Neural cell (in vitro differentiated cells): ENCODE measurements at regions not wholly inside any gene's neighbourhood (a gene's known extent, or its start where the extent isn't known, plus 50 kb on each side); places are given as distances from the start of the nearest gene placed in this dataset.

Experiments used
- H2AFZ ChIP-seq: fragments of 200-600, 300-800 bp; sonication (generic), shearing (Covaris generic); 2 replicates; pipeline ENCODE4 v1.6.0; 2014; ENCODE audit warnings: low read depth, mild to moderate bottlenecking, antibody characterized with exemption, low read length, moderate library complexity
- H3F3A ChIP-seq: fragments of 200-600 bp; shearing (Covaris generic); 2 replicates; pipeline ENCODE4 v1.6.1; 2016; ENCODE audit warnings: mild to moderate bottlenecking, moderate library complexity, mixed read lengths, antibody characterized with exemption, low read length; ENCODE audit not compliant: insufficient read depth, poor library complexity, severe bottlenecking
- H3K27ac ChIP-seq: fragments of 200-600, 300-800 bp; sonication (generic), shearing (Covaris generic); 2 replicates; pipeline ENCODE4 v1.5.1; 2014; ENCODE audit warnings: mild to moderate bottlenecking, low read length, moderate library complexity
- H3K27me3 ChIP-seq: fragments of 300-800, 200-600 bp; sonication (generic), shearing (Covaris generic); 2 replicates; pipeline ENCODE4 v1.6.0; 2014; ENCODE audit warnings: mild to moderate bottlenecking, low read depth, low read length, moderate library complexity; ENCODE audit not compliant: insufficient read depth
- H3K36me3 ChIP-seq: fragments of 300-800, 200-600 bp; sonication (generic), shearing (Covaris generic); 2 replicates; pipeline ENCODE4 v1.5.1; 2014; ENCODE audit warnings: mild to moderate bottlenecking, antibody characterized with exemption, low read length, moderate library complexity; ENCODE audit not compliant: insufficient read depth
- H3K4me2 ChIP-seq: fragments of 300-800, 200-600 bp; sonication (generic), shearing (Covaris generic); 2 replicates; pipeline ENCODE4 v1.6.0; 2014; ENCODE audit warnings: mild to moderate bottlenecking, low read length
- H3K4me3 ChIP-seq: fragments of 300-800, 200-600 bp; sonication (generic), shearing (Covaris generic); 2 replicates; pipeline ENCODE4 v1.5.1; 2014; ENCODE audit warnings: mild to moderate bottlenecking, low read length, moderate library complexity
- H3K79me2 ChIP-seq: fragments of 200-600 bp; shearing (Covaris generic); replicated peaks from 2 replicates; pipeline ENCODE4 v1.6.0; 2014; ENCODE audit warnings: mild to moderate bottlenecking, low read length, moderate library complexity; ENCODE audit not compliant: insufficient read depth
- H3K9ac ChIP-seq: fragments of 300-800, 200-600 bp; sonication (generic), shearing (Covaris generic); 2 replicates; pipeline ENCODE4 v1.6.1; 2016; ENCODE audit warnings: mild to moderate bottlenecking, low read length, mixed read lengths
- H3K9me2 ChIP-seq: fragments of 200-600 bp; shearing (Covaris generic); 2 replicates; pipeline ENCODE4 v1.6.1; 2016; ENCODE audit warnings: mild to moderate bottlenecking, low read length, mixed read lengths; ENCODE audit not compliant: insufficient read depth
- H3K9me3 ChIP-seq: fragments of 200-600, 300-800 bp; sonication (generic), shearing (Covaris generic); 2 replicates; pipeline ENCODE4 v1.6.1; 2016; ENCODE audit warnings: mild to moderate bottlenecking, mixed run types, low read length, moderate library complexity, mixed read lengths
- H4K20me1 ChIP-seq: fragments of 200-600 bp; shearing (Covaris generic); 2 replicates; pipeline ENCODE4 v1.6.1; 2016; ENCODE audit warnings: mild to moderate bottlenecking, mixed run types; ENCODE audit not compliant: insufficient read depth
- EP300 ChIP-seq: fragments of 450-650 bp; conservative IDR thresholded peaks from 2 replicates; pipeline ENCODE4 v1.6.1; 2014; ENCODE audit warnings: antibody characterized with exemption, mild to moderate bottlenecking, moderate library complexity; ENCODE audit not compliant: poor library complexity, severe bottlenecking
- EZH2 ChIP-seq: fragments of 200-600, 300-800 bp; shearing (Covaris generic), sonication (generic); IDR thresholded peaks from 2 replicates; pipeline ENCODE4 v1.6.1; 2014; ENCODE audit warnings: antibody characterized with exemption, low read length, borderline replicate concordance, mild to moderate bottlenecking; ENCODE audit not compliant: insufficient read depth, poor library complexity, severe bottlenecking
- MXI1 ChIP-seq: fragments of 450-650 bp; conservative IDR thresholded peaks from 2 replicates; pipeline ENCODE4 v1.6.1; 2014; ENCODE audit warnings: antibody characterized with exemption, mild to moderate bottlenecking; ENCODE audit not compliant: poor library complexity, severe bottlenecking
- POLR2AphosphoS5 ChIP-seq: IDR thresholded peaks from 2 replicates; pipeline ENCODE4 v1.6.1; 2012
- RAD21 ChIP-seq: fragments of 450-650 bp; conservative IDR thresholded peaks from 2 replicates; pipeline ENCODE4 v1.6.1; 2014; ENCODE audit warnings: antibody characterized with exemption, mild to moderate bottlenecking, moderate library complexity
- SMC3 ChIP-seq: fragments of 450-650 bp; conservative IDR thresholded peaks from 2 replicates; pipeline ENCODE4 v1.6.1; 2014; ENCODE audit warnings: antibody characterized with exemption, mild to moderate bottlenecking, moderate library complexity; ENCODE audit not compliant: poor library complexity
- TAF1 ChIP-seq: IDR thresholded peaks from 2 replicates; pipeline ENCODE4 v1.6.1; 2012; ENCODE audit warnings: low read depth
- TF ChIP-seq, protein P1 (sequence below): IDR thresholded peaks from 2 replicates; pipeline ENCODE4 v1.6.1; 2012; ENCODE audit warnings: borderline replicate concordance
- TF ChIP-seq, protein P2 (sequence below): fragments of 450-650 bp; IDR thresholded peaks from 2 replicates; pipeline ENCODE4 v1.5.1; 2014; ENCODE audit warnings: antibody characterized with exemption, mild to moderate bottlenecking, moderate library complexity; ENCODE audit not compliant: poor library complexity, severe bottlenecking

DNA sequence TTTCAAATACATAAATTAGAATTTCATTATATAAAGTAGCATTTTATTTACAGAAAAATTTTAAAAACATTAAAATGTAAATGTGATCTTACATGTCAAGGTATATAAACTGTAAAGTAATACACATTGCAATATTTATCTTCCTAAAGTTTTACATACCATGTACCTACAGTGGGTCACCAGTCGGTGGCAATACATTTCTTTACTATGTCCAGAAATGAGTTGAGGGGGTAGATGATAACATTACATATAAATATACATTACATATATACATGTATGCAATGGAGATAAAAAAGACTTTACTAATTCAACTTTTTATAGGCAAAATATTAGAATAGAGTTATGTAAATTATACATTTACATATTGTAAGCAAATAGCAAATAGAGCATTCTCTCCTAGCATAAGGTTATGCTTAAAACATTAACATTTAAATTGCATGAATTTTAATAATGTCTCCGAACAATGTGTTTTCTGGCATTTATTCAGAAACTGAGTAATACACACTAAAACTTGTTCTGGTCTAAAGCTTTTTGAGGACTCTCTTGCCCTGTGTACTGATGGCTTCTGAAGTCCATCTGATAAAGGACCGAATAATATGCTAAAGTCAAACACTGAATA, 93.3 kb upstream of the NLGN1 start:
- TF ChIP-seq RAD21 (no peak), MXI1 (no peak), EZH2 (no peak), POLR2AphosphoS5 (no peak), EP300 (no peak)
- TF ChIP-seq, protein P1, sequence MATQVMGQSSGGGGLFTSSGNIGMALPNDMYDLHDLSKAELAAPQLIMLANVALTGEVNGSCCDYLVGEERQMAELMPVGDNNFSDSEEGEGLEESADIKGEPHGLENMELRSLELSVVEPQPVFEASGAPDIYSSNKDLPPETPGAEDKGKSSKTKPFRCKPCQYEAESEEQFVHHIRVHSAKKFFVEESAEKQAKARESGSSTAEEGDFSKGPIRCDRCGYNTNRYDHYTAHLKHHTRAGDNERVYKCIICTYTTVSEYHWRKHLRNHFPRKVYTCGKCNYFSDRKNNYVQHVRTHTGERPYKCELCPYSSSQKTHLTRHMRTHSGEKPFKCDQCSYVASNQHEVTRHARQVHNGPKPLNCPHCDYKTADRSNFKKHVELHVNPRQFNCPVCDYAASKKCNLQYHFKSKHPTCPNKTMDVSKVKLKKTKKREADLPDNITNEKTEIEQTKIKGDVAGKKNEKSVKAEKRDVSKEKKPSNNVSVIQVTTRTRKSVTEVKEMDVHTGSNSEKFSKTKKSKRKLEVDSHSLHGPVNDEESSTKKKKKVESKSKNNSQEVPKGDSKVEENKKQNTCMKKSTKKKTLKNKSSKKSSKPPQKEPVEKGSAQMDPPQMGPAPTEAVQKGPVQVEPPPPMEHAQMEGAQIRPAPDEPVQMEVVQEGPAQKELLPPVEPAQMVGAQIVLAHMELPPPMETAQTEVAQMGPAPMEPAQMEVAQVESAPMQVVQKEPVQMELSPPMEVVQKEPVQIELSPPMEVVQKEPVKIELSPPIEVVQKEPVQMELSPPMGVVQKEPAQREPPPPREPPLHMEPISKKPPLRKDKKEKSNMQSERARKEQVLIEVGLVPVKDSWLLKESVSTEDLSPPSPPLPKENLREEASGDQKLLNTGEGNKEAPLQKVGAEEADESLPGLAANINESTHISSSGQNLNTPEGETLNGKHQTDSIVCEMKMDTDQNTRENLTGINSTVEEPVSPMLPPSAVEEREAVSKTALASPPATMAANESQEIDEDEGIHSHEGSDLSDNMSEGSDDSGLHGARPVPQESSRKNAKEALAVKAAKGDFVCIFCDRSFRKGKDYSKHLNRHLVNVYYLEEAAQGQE, result no peak
- TF ChIP-seq, protein P2, sequence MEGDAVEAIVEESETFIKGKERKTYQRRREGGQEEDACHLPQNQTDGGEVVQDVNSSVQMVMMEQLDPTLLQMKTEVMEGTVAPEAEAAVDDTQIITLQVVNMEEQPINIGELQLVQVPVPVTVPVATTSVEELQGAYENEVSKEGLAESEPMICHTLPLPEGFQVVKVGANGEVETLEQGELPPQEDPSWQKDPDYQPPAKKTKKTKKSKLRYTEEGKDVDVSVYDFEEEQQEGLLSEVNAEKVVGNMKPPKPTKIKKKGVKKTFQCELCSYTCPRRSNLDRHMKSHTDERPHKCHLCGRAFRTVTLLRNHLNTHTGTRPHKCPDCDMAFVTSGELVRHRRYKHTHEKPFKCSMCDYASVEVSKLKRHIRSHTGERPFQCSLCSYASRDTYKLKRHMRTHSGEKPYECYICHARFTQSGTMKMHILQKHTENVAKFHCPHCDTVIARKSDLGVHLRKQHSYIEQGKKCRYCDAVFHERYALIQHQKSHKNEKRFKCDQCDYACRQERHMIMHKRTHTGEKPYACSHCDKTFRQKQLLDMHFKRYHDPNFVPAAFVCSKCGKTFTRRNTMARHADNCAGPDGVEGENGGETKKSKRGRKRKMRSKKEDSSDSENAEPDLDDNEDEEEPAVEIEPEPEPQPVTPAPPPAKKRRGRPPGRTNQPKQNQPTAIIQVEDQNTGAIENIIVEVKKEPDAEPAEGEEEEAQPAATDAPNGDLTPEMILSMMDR, result no peak

DNA sequence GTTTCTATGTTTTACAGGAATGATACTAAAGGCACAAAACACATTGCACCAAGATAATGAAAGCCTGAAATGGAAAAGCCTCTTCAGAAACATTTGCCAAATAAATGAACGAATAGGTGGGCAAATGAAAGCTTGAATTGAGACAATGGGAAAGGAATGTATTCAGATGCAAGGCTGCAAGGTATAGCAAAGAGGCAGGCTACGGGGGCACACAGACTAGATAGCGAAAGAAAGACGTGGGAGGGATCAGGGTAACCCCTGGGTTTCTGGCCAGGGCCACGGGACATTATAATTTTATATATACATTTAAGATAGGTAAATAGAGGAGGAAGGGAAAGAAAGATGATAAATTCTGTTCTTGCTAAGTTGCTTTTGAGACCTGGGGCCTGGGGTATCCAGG, 95.9 kb upstream of the NLGN1 start:
- no peak overlapping the region for H3K4me2 ChIP-seq
- H3K36me3 ChIP-seq, result no peaks in the 10 kb centered on the region
- H3K27ac ChIP-seq, result no peak overlapping the region
- no peaks in the 10 kb centered on the region for H3K9me2 ChIP-seq
- H2AFZ ChIP-seq, result no peak overlapping the region
- no peaks in the 10 kb centered on the region for H3K79me2 ChIP-seq
- no peaks in the 10 kb centered on the region for H4K20me1 ChIP-seq
- H3K4me3 ChIP-seq, result no peak overlapping the region
- no peaks in the 10 kb centered on the region for H3F3A ChIP-seq
- H3K9ac ChIP-seq, result no peak overlapping the region
- no peak for TF ChIP-seq POLR2AphosphoS5
- TF ChIP-seq, protein P2, result no peak
- no peak for TF ChIP-seq SMC3
- TF ChIP-seq TAF1, result no peak
- no peak for TF ChIP-seq RAD21
- TF ChIP-seq EZH2, result no peak
- TF ChIP-seq EP300, result no peak
- TF ChIP-seq, protein P1, result no peak
- TF ChIP-seq MXI1, result no peak
- H3K9me3 ChIP-seq, result no peaks in the 10 kb centered on the region
- H3K27me3 ChIP-seq, result no peaks in the 10 kb centered on the region

More for the DNA sequence above, 93.3 kb upstream of the NLGN1 start:
- H3K4me2 ChIP-seq, result no peak overlapping the region
- no peaks in the 10 kb centered on the region for H3K9me3 ChIP-seq
- no peaks in the 10 kb centered on the region for H3K9me2 ChIP-seq
- H3K79me2 ChIP-seq, result no peaks in the 10 kb centered on the region
- no peaks in the 10 kb centered on the region for H3K36me3 ChIP-seq
- H3K4me3 ChIP-seq, result no peak overlapping the region
- H3K27me3 ChIP-seq, result no peaks in the 10 kb centered on the region
- no peak overlapping the region for H3K9ac ChIP-seq
- H2AFZ ChIP-seq, result no peak overlapping the region
- H4K20me1 ChIP-seq, result no peaks in the 10 kb centered on the region
- H3K27ac ChIP-seq, result no peak overlapping the region
- H3F3A ChIP-seq, result no peaks in the 10 kb centered on the region
